Right cardiac atrium (tissue), 5 donors: ENCODE measurements at regions not wholly inside any gene's neighbourhood (a gene's known extent, or its start where the extent isn't known, plus 50 kb on each side); places are given as distances from the start of the nearest gene placed in this dataset.
A peak's percentile ranks its signal among the peaks of the same experiment; 100 is the strongest.

Experiments
- ATAC-seq, 2 donors: fragments of 200-7000 bp; cut with Tn5 transposase; one replicate each; pipeline versions ENCODE4 v1.8.0 to v1.9.1; 2020; ENCODE audit warnings: moderate library complexity in 2 of 2, mild to moderate bottlenecking in 1 of 2
- DNase-seq, 3 donors: peaks; one replicate each; pipeline ENCODE4 v3.0.0-alpha.2; 2020
- H3K27ac ChIP-seq: one replicate; pipeline ENCODE4 v1.5.1; 2013; ENCODE audit warnings: mild to moderate bottlenecking, low read length, control low read depth, moderate library complexity
- H3K27me3 ChIP-seq: one replicate; pipeline ENCODE4 v1.6.1; 2013; ENCODE audit not compliant: control insufficient read depth, insufficient read depth
- H3K4me1 ChIP-seq: one replicate; pipeline ENCODE4 v1.6.1; 2013; ENCODE audit warnings: low read length; ENCODE audit not compliant: control insufficient read depth, insufficient read depth
- H3K4me3 ChIP-seq: one replicate; pipeline ENCODE4 v1.5.1; 2013; ENCODE audit warnings: low read length, control low read depth
- H3K9me3 ChIP-seq: one replicate; pipeline ENCODE4 v1.6.1; 2013; ENCODE audit warnings: low read length; ENCODE audit not compliant: control insufficient read depth
- WGBS: extraction: QIAGEN DNeasy Blood & Tissue Kit; methylation state at CpG from one replicate; pipeline ENCODE4 v1.1.7; 2013; 5-methylcytosine and 5-hydroxymethylcytosine counted together
- intact Hi-C, 4 donors: fragments of 100-400 bp; cut with DNase I; formaldehyde crosslinking; loops; one replicate each; pipeline versions ENCODE4 v1.11.0 to v1.14.0; 2022 to 2023
- donor health status: healthy with polysubstance abuse.
- donor health status: DM: no; HTN: yes; CAD: no.
- donor health status: DM: no; HTN: no; CAD: no.
- donor health status: DM: no; HTN: yes; CAD: no; lungs with severe emphysema.
- donor health status: DM: yes; HTN: yes; CAD: no.

DNA sequence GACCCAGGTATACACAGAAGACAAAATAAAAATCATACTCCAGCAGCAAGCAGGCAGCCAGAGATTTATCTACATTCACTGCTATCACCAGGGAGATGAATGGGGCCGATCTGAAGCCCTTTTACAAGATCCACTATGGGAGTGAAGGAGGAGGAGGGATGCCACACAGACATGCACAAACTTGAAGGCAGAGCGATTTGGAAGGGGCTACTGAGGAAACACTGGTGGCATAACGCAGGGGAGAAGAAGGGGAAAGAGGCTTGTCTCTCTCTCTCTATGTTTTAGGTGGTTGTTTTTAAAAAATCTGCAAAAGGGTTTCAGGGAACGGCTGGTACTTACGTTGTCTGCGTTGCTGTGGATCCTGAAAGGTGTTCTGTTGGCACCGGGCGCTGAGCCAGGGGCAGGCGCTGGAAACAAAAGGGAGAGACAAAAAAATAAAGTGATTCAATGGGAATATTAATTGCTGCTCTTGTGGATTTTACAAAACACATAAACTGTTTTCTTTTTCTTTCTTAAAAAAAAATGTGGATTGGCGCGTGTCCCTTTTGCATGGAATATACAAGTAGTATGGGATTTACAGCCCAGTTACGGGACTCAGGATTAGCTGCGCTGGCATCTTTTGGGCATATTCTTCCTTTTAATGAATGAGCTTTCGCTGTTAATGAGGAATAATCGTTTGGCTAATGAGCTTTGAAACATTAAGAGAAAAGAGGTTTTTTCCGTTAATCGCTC lies 255.3 kb upstream of the PMFBP1 start:
- Histone ChIP-seq H3K4me1 (no peaks in the 10 kb centered on the region), H3K4me3 (no peak overlapping the region), H3K27ac (no peak overlapping the region), H3K27me3 (no peaks in the 10 kb centered on the region), H3K9me3 (no peaks in the 10 kb centered on the region)
- ATAC-seq (no peak), DNase-seq (no peak)
- WGBS = 90% methylated on average over 17 of the region's 17 CpGs
- intact Hi-C loops = no loop called here

DNA sequence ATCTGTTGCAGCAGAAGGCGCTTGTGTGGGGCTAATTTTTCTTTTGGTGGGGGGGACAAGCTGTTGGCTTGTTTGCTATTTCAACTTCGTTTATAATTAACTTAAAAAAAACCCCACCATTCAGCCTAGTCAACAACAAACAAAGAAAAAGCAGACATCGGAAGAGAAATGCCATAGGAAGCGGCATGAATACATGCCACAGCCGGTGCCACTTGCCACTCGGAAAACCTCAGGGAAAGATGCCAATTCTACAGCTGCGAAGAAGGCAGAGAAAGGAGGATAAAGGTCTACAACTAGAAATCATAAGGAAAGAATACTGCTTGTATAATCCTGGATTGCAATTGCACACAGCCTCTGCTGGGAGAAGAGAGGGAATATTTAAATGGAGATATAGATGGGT lies 254.4 kb upstream of the PMFBP1 start:
- intact Hi-C loops = no loop called here
- Histone ChIP-seq H3K27me3 (no peaks in the 10 kb centered on the region), H3K27ac (no peak overlapping the region), H3K4me3 (no peak overlapping the region), H3K9me3 (no peaks in the 10 kb centered on the region), H3K4me1 (no peaks in the 10 kb centered on the region)
- 87% methylated on average over 7 of the region's 7 CpGs for WGBS
- DNase-seq = no peak
- no peak for ATAC-seq

DNA sequence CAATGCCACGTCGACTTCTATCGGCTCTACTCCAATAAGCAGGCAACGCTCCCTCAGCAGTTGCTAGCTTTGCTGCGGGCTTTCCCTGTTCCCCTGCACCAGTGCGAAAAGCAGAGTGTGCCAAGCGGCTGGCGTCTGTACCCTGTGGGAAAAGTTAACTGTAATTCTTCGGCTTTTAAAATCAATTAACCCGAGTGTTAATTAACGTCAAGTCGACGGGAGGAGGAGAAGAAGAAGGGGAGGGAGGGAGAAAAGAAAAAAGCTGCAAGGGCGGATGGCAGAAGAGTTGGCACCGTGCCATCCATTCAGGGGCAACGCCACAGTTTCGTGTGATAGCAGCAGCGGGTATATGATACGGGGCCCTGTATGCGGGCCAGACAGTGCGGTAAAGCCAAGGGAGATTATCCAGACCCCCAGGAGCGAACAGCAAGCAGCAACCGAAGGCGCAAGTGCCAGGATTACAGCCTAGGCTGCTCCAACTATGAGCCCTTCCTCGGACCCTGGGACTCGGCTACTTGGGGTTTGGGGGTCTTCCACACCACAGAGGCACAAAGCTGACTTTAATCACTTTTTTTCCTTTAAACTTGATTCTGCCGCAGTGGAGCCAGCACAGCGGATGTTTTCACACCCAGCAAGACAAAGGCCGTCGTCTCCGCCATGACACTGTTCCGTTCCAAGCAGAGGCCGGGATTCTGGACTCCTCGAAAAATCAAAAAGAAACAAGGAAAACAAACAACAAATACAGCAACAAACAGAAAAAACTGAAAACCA lies 253.8 kb upstream of the PMFBP1 start:
- WGBS = 91% methylated on average over 34 of the region's 34 CpGs
- ATAC-seq (no peak), DNase-seq (peak in 1 of 3 donors; percentile 18)
- Histone ChIP-seq H3K27ac (no peak overlapping the region), H3K27me3 (no peaks in the 10 kb centered on the region), H3K4me1 (no peaks in the 10 kb centered on the region), H3K9me3 (no peaks in the 10 kb centered on the region), H3K4me3 (no peak overlapping the region)
- intact Hi-C loops = no loop called here

DNA sequence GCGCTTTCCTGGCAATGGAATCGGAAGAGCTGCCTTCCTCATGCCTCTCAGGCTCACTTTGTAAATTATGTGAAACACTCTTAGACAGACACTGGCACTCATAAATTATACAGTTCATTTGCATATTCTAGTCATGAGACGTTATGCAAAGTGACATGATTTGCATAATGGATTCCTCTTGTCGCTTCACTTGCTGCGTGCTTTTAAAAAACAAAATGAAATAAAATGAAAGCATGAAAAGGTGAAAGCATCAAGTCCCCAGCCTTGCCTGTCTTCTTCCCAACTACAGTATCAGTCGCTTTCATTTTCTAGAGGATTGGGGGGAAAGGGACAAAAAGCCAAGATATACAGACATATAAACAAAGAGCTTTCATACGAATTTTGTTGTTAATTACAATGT lies 252.8 kb upstream of the PMFBP1 start:
- no peaks in the 10 kb centered on the region for H3K9me3 ChIP-seq
- ATAC-seq = no peak
- no peak for DNase-seq
- H3K4me3 ChIP-seq = no peak overlapping the region
- H3K27me3 ChIP-seq = no peaks in the 10 kb centered on the region
- 82% methylated on average over 7 of the region's 7 CpGs for WGBS
- H3K4me1 ChIP-seq = no peaks in the 10 kb centered on the region
- intact Hi-C loops = no loop called here
- H3K27ac ChIP-seq = no peak overlapping the region

DNA sequence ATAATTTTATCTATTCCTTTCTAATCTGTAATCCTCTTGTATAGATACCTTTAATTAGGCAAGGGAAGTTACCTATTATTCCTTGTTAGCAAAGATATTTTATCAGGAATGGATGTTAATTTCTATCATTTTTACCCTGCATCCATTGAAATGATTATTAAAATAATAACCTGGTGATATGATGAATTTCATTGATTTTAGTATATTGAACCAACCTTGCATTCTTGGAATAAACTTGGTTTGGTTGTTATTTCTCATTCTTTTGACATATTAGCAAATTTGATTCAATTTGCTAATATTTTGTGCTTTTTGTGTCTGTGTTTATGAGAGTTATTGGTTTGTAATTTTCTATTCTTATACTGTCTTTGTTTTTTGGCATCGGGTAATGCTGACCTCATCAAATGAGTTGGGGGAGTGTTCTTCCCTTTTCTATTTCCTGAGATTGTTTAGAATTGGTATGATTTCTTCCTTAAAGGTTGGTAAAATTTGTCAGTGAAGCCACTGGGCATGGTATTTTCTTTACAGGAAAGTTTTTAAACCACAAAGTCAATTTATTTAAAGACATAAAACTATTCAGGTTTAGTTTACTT lies 250.4 kb upstream of the PMFBP1 start:
- intact Hi-C loops = no loop called here
- no peaks in the 10 kb centered on the region for H3K27me3 ChIP-seq
- H3K9me3 ChIP-seq = no peaks in the 10 kb centered on the region
- ATAC-seq (no peak), DNase-seq (no peak)
- no peak overlapping the region for H3K27ac ChIP-seq
- 73% methylated on average over 1 of the region's 1 CpG for WGBS
- no peak overlapping the region for H3K4me3 ChIP-seq
- no peaks in the 10 kb centered on the region for H3K4me1 ChIP-seq

DNA sequence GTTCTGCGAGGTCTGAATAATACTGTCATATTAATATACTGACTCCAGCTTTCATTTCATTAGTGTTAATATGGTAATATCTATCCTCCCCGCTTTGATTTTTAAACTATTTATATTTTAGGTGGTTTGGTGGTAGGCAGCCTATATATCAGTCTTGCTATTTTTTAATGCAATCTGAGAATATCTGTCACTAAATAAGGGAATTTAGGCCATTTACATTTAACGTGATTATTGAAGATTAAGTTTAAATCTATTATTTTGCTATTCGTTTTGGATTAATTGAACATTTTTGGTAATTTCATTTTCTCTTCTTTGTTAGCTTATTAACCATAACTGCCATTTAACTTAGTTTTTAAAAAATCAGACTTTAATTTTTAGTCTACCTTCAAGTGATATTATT lies 247.7 kb upstream of the PMFBP1 start:
- ATAC-seq = no peak
- no peaks in the 10 kb centered on the region for H3K27me3 ChIP-seq
- no peaks in the 10 kb centered on the region for H3K4me1 ChIP-seq
- 95% methylated on average over 4 of the region's 4 CpGs for WGBS
- H3K27ac ChIP-seq = no peak overlapping the region
- intact Hi-C loops = no loop called here
- no peak overlapping the region for H3K4me3 ChIP-seq
- DNase-seq = no peak
- no peaks in the 10 kb centered on the region for H3K9me3 ChIP-seq

DNA sequence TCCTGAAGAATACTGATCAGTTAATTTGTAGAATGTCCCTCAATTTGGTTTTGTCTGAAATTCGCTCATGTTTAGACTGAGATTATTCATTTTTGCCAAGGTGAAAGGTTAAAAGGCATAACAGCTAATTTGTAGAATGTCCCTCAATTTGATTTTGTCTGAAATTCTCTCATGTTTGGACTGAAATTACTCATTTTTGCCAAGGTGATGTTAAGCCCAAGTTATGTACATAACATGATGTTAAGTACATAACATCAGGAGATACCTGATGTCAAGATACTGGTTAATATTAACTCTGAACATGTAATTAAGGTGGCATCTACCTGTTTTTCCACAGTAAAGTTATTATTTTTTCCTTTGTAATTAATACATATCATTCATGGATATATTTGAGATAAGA lies 243.4 kb upstream of the PMFBP1 start:
- Histone ChIP-seq H3K27ac (no peak overlapping the region), H3K4me1 (no peaks in the 10 kb centered on the region), H3K9me3 (no peaks in the 10 kb centered on the region), H3K4me3 (no peak overlapping the region), H3K27me3 (no peaks in the 10 kb centered on the region)
- intact Hi-C loops = no loop called here
- no peak for ATAC-seq
- WGBS = 93% methylated on average over 1 of the region's 1 CpG
- DNase-seq = no peak

DNA sequence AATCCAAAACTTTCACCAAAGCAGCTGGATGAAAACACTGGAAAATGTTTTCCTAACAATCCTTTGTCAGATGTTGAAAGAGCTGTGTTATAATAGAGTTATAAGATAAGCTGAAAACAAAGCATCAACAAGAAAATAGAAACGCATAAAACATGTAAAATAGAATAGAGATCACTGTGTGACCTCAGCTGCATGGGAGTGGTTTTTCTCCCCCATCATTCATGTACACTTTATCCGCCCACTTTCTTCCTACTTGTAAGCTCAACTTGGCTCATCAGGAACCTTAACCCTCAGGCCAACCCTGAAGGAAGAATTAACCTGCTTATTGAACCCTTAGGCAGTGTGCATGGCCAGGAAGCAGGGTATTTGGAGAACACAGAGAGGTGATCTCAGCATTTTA lies 238.5 kb upstream of the PMFBP1 start:
- intact Hi-C loops = no loop called here
- ATAC-seq (no peak), DNase-seq (no peak)
- H3K27ac ChIP-seq = no peak overlapping the region
- 68% methylated on average over 2 of the region's 2 CpGs for WGBS
- H3K27me3 ChIP-seq = no peaks in the 10 kb centered on the region
- no peaks in the 10 kb centered on the region for H3K4me1 ChIP-seq
- H3K4me3 ChIP-seq = no peak overlapping the region
- H3K9me3 ChIP-seq = no peaks in the 10 kb centered on the region

DNA sequence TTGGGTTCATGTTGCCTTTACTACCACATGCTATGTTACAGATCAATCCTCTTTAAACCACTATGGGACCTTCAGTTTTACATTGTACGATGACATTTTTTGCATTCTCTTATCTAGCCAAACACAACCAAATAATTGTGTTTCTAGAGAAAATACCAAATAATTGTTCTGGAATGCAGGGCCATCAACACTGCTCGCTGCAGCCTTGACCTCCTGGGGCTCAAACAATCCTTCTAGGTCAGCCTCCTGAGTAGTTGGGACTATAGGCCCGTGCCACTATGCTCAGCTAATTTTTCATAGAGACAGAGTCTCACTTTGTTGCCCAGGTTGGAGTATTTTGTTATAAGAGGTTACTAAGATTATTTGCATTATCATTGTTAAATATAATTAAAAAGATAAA lies 237.5 kb upstream of the PMFBP1 start:
- no peaks in the 10 kb centered on the region for H3K4me1 ChIP-seq
- H3K27ac ChIP-seq = no peak overlapping the region
- H3K27me3 ChIP-seq = no peaks in the 10 kb centered on the region
- no peak overlapping the region for H3K4me3 ChIP-seq
- WGBS = 72% methylated on average over 3 of the region's 3 CpGs
- no peak for ATAC-seq
- DNase-seq = no peak
- H3K9me3 ChIP-seq = no peaks in the 10 kb centered on the region
- intact Hi-C loops = no loop called here

DNA sequence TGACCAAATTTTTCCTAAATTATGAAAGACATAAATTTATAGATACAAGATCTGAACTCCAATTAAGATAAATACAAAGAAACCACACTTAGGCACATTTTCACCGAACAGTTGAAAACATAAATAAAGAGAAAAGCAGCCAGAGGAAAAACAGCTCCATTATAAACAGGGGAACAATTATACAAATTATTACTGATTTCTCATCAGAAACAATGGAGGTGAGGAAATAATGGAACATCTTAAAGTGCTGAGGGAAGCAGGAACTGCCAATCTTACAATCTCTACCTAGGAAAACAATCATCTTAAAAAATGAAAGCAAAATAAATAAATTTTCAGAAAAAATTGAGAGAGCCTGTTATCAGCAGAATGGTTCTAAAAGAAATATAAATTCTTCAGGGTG lies 234.4 kb upstream of the PMFBP1 start:
- Histone ChIP-seq H3K9me3 (no peaks in the 10 kb centered on the region), H3K4me3 (no peak overlapping the region), H3K4me1 (no peaks in the 10 kb centered on the region), H3K27ac (no peak overlapping the region), H3K27me3 (no peaks in the 10 kb centered on the region)
- ATAC-seq = no peak
- WGBS = 97% methylated on average over 1 of the region's 1 CpG
- intact Hi-C loops = no loop called here
- DNase-seq = no peak

DNA sequence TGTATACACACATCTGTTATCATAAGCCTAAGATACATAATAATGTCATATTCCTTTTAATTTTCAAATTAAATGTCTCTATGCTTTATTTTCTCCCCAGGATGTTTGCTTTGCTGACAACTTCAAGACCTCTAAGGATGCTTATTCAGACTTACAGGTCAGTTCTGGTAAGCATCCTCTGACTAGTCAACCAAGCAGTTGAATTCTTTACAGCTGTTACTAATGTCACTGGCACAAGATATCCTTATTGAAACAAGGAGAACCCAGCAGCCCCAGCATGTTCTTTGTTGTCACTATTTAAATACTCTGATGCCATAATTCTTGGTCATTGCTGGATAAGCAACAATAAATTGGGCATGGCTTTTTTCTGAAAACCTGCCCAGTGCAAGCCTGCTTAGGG lies 232.3 kb upstream of the PMFBP1 start:
- H3K27ac ChIP-seq = no peak overlapping the region
- H3K27me3 ChIP-seq = no peaks in the 10 kb centered on the region
- no peaks in the 10 kb centered on the region for H3K4me1 ChIP-seq
- DNase-seq (no peak), ATAC-seq (no peak)
- H3K4me3 ChIP-seq = no peak overlapping the region
- H3K9me3 ChIP-seq = no peaks in the 10 kb centered on the region
- intact Hi-C loops = no loop called here
